MM.1S (cell line): ENCODE measurements at regions not wholly inside any gene's neighbourhood (a gene's known extent, or its start where the extent isn't known, plus 50 kb on each side); places are given as distances from the start of the nearest gene placed in this dataset.

Experiments used
- DNase-seq: peaks from one replicate; pipeline ENCODE4 v3.0.0-alpha.2; 2015
- H2AFZ ChIP-seq: fragments of 300-600 bp; sonication (generic); 2 replicates; pipeline ENCODE4 v1.6.0; 2016; ENCODE audit warnings: antibody characterized with exemption, low read length
- H3F3A ChIP-seq: fragments of 300-600 bp; sonication (generic); 2 replicates; pipeline ENCODE4 v1.6.1; 2016; ENCODE audit warnings: mild to moderate bottlenecking, antibody characterized with exemption, low read length, moderate library complexity, mixed read lengths; ENCODE audit not compliant: insufficient read depth
- H3K27ac ChIP-seq: fragments of 300-600 bp; sonication (generic); 2 replicates; pipeline ENCODE4 v1.5.1; 2016; ENCODE audit warnings: mild to moderate bottlenecking, low read length
- H3K27me3 ChIP-seq: fragments of 300-600 bp; sonication (generic); replicated peaks from 2 replicates; pipeline ENCODE4 v1.6.0; 2016; ENCODE audit warnings: low read length; ENCODE audit not compliant: insufficient read depth
- H3K36me3 ChIP-seq: fragments of 300-600 bp; sonication (generic); replicated peaks from 2 replicates; pipeline ENCODE4 v1.6.1; 2016; ENCODE audit warnings: mild to moderate bottlenecking, low read length, mixed read lengths; ENCODE audit not compliant: insufficient read depth
- H3K4me1 ChIP-seq: fragments of 300-600 bp; sonication (generic); 2 replicates; pipeline ENCODE4 v1.6.1; 2016; ENCODE audit warnings: low read length, mixed read lengths
- H3K4me2 ChIP-seq: fragments of 300-600 bp; sonication (generic); 2 replicates; pipeline ENCODE4 v1.6.0; 2016; ENCODE audit warnings: low read depth, low read length
- H3K4me3 ChIP-seq: fragments of 300-600 bp; sonication (generic); 2 replicates; pipeline ENCODE4 v1.5.1; 2016; ENCODE audit warnings: low read length, mixed read lengths
- H3K79me2 ChIP-seq: fragments of 300-600 bp; sonication (generic); 2 replicates; pipeline ENCODE4 v1.6.1; 2016; ENCODE audit warnings: mixed run types, low read length, mixed read lengths
- H3K9ac ChIP-seq: fragments of 300-600 bp; sonication (generic); 2 replicates; pipeline ENCODE4 v1.6.1; 2016; ENCODE audit warnings: low read length, mixed read lengths
- H3K9me2 ChIP-seq: fragments of 300-600 bp; sonication (generic); replicated peaks from 2 replicates; pipeline ENCODE4 v1.6.1; 2016; ENCODE audit warnings: mild to moderate bottlenecking, low read length, mixed read lengths; ENCODE audit not compliant: insufficient read depth
- H3K9me3 ChIP-seq: fragments of 300-600 bp; sonication (generic); replicated peaks from 2 replicates; pipeline ENCODE4 v1.6.1; 2016; ENCODE audit warnings: mild to moderate bottlenecking, low read length, mixed read lengths; ENCODE audit not compliant: insufficient read depth
- H4K20me1 ChIP-seq: fragments of 300-600 bp; sonication (generic); 2 replicates; pipeline ENCODE4 v1.6.1; 2016; ENCODE audit warnings: mild to moderate bottlenecking, low read length, moderate library complexity, mixed read lengths; ENCODE audit not compliant: insufficient read depth
- EZH2 ChIP-seq: fragments of 300-600 bp; sonication (generic); optimal IDR thresholded peaks from 2 replicates; pipeline ENCODE3; 2017; ENCODE audit warnings: low read depth, mild to moderate bottlenecking, antibody characterized with exemption, low read length, mixed read lengths
- EZH2phosphoT487 ChIP-seq: fragments of 300-600 bp; sonication (generic); IDR thresholded peaks from 2 replicates; pipeline ENCODE4 v1.6.1; 2018; ENCODE audit warnings: antibody characterized with exemption, low read length
- TF ChIP-seq, protein P1 (sequence below): fragments of 300-600 bp; sonication (generic); IDR thresholded peaks from 2 replicates; pipeline ENCODE4 v1.5.1; 2016; ENCODE audit warnings: antibody characterized with exemption, low read length, mixed read lengths

DNA sequence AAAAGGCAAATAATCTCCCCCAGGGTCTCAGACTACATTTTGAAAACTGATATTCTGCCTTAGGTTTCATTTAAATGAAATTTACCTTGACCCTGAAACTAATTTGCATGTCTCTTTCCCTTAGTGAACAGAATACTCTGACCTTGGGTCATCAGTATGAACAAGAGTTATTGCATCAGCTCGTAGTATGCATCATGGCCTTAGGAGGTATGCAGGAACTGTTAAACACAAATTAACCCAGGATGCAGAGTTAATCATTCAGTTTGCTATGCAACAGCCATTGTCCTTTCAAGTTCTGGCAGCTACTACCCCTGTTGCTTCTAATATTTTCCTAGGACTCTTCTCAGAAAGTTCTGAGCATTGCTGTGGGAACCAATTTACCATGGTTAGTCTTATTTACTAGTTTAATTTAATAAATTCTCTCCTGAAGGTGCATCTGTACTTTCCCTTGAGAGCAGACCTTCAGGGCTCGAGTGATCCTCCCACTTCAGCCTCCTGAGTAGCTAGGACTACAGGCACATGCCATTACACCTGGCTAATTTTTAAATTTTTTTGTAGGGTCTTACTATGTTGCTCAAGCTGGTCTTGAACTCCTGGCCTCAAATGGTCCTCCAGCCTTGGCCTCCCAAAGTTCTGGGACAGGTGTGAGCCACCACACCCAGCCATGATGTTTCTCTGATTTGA is 126.7 kb downstream of the TTC6 start:
- H3K9ac ChIP-seq: no peak overlapping the region
- H3K4me3 ChIP-seq: no peak overlapping the region
- H4K20me1 ChIP-seq: no peaks in the 10 kb centered on the region
- no peak overlapping the region for H3K27ac ChIP-seq
- no peaks in the 10 kb centered on the region for H3K27me3 ChIP-seq
- TF ChIP-seq, protein P1, sequence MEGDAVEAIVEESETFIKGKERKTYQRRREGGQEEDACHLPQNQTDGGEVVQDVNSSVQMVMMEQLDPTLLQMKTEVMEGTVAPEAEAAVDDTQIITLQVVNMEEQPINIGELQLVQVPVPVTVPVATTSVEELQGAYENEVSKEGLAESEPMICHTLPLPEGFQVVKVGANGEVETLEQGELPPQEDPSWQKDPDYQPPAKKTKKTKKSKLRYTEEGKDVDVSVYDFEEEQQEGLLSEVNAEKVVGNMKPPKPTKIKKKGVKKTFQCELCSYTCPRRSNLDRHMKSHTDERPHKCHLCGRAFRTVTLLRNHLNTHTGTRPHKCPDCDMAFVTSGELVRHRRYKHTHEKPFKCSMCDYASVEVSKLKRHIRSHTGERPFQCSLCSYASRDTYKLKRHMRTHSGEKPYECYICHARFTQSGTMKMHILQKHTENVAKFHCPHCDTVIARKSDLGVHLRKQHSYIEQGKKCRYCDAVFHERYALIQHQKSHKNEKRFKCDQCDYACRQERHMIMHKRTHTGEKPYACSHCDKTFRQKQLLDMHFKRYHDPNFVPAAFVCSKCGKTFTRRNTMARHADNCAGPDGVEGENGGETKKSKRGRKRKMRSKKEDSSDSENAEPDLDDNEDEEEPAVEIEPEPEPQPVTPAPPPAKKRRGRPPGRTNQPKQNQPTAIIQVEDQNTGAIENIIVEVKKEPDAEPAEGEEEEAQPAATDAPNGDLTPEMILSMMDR: no peak
- no peak for TF ChIP-seq EZH2
- TF ChIP-seq EZH2phosphoT487: no peak
- H3K9me2 ChIP-seq: no peaks in the 10 kb centered on the region
- H2AFZ ChIP-seq: no peak overlapping the region
- no peaks in the 10 kb centered on the region for H3K4me1 ChIP-seq
- no peaks in the 10 kb centered on the region for H3K79me2 ChIP-seq
- no peaks in the 10 kb centered on the region for H3K36me3 ChIP-seq
- H3K9me3 ChIP-seq: no peaks in the 10 kb centered on the region
- no peak overlapping the region for H3K4me2 ChIP-seq
- H3F3A ChIP-seq: no peaks in the 10 kb centered on the region
- DNase-seq: no peak

DNA sequence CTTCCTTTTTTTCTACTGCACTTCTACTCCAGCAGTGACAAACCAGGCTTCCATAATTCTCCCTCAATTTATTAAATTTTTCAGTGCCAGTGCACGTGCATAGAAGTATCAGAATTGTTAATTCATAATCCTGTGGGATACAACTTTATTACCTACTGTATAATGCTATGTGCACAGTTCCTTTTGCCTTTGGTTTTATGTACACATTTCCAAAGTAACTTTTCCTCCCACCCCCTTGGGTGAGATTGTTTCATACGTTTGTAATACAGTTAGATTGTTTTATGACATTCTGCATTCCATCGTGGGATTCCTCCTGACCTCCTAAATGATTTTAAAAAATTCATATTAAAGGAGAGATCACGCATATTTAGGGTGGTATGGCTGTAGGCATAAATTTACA is 128.1 kb downstream of the TTC6 start:
- H4K20me1 ChIP-seq: no peaks in the 10 kb centered on the region
- no peaks in the 10 kb centered on the region for H3K9me3 ChIP-seq
- H3K27ac ChIP-seq: no peak overlapping the region
- H3K4me2 ChIP-seq: no peak overlapping the region
- no peaks in the 10 kb centered on the region for H3K79me2 ChIP-seq
- no peaks in the 10 kb centered on the region for H3K9me2 ChIP-seq
- H3K36me3 ChIP-seq: no peaks in the 10 kb centered on the region
- no peak overlapping the region for H2AFZ ChIP-seq
- H3K4me3 ChIP-seq: no peak overlapping the region
- H3K9ac ChIP-seq: no peak overlapping the region
- no peak for DNase-seq
- no peaks in the 10 kb centered on the region for H3K27me3 ChIP-seq
- H3K4me1 ChIP-seq: no peaks in the 10 kb centered on the region
- TF ChIP-seq EZH2: no peak
- TF ChIP-seq, protein P1: no peak
- no peak for TF ChIP-seq EZH2phosphoT487
- H3F3A ChIP-seq: no peaks in the 10 kb centered on the region

DNA sequence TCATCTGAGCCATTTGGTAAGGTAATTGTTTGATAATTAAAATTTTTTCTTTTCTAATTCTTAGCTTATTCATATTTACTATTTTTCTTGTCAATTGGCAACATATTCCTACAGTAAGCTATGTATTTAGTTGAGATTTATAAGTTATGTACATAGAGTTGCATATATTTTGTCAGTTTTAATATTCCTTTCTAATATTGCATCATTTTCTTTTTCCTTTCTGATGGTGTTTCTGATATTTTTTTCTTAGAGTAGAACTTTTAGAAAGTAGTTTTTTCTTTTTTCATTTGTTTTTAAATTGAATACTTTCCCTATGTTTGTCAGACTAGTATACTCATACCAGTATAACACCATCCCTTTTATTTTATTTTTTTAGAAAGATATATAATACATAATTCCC is 131.3 kb downstream of the TTC6 start:
- TF ChIP-seq, protein P1: no peak
- TF ChIP-seq EZH2 (no peak), EZH2phosphoT487 (no peak)
- no peaks in the 10 kb centered on the region for H3K79me2 ChIP-seq
- no peak overlapping the region for H3K4me3 ChIP-seq
- H3K9me2 ChIP-seq: no peaks in the 10 kb centered on the region
- no peak for DNase-seq
- no peak overlapping the region for H2AFZ ChIP-seq
- H3K27ac ChIP-seq: no peak overlapping the region
- no peaks in the 10 kb centered on the region for H3K4me1 ChIP-seq
- no peak overlapping the region for H3K4me2 ChIP-seq
- no peaks in the 10 kb centered on the region for H4K20me1 ChIP-seq
- H3K9me3 ChIP-seq: no peaks in the 10 kb centered on the region
- H3F3A ChIP-seq: no peaks in the 10 kb centered on the region
- H3K27me3 ChIP-seq: no peaks in the 10 kb centered on the region
- H3K36me3 ChIP-seq: no peaks in the 10 kb centered on the region
- H3K9ac ChIP-seq: no peak overlapping the region
